Choroid plexus epithelial cell (primary cell): ENCODE measurements at regions not wholly inside any gene's neighbourhood (a gene's known extent, or its start where the extent isn't known, plus 50 kb on each side); places are given as distances from the start of the nearest gene placed in this dataset.
"Not testable (repeated sequence)": the region's sequence is repeated elsewhere in the genome, so short reads cannot be mapped to it uniquely, and the experiment has no call there.

Source experiments
- DNase-seq: peaks from one replicate; pipeline ENCODE4 v3.0.0-alpha.2; 2010; ENCODE audit warnings: low read depth
- H3K4me3 ChIP-seq: 2 replicates; pipeline ENCODE4 v1.5.1; 2011; ENCODE audit warnings: low read depth, mild to moderate bottlenecking, control low read depth, low read length, moderate library complexity
- TF ChIP-seq, protein P1 (sequence below): conservative IDR thresholded peaks from 2 replicates; pipeline ENCODE4 v1.5.1; 2011; ENCODE audit warnings: low read depth, mild to moderate bottlenecking, control low read depth, inconsistent platforms, low read length, moderate library complexity

GRCh38 chr11:87820011-87820410 lies 355.2 kb downstream of the RAB38 start:
- DNase-seq: no peak
- TF ChIP-seq, protein P1, sequence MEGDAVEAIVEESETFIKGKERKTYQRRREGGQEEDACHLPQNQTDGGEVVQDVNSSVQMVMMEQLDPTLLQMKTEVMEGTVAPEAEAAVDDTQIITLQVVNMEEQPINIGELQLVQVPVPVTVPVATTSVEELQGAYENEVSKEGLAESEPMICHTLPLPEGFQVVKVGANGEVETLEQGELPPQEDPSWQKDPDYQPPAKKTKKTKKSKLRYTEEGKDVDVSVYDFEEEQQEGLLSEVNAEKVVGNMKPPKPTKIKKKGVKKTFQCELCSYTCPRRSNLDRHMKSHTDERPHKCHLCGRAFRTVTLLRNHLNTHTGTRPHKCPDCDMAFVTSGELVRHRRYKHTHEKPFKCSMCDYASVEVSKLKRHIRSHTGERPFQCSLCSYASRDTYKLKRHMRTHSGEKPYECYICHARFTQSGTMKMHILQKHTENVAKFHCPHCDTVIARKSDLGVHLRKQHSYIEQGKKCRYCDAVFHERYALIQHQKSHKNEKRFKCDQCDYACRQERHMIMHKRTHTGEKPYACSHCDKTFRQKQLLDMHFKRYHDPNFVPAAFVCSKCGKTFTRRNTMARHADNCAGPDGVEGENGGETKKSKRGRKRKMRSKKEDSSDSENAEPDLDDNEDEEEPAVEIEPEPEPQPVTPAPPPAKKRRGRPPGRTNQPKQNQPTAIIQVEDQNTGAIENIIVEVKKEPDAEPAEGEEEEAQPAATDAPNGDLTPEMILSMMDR: no peak
- no peak overlapping the region for H3K4me3 ChIP-seq

GRCh38 chr11:87819151-87819550 lies 356.1 kb downstream of the RAB38 start:
- H3K4me3 ChIP-seq: no peak overlapping the region
- peak; percentile 1 for DNase-seq
- TF ChIP-seq, protein P1: no peak

DNA sequence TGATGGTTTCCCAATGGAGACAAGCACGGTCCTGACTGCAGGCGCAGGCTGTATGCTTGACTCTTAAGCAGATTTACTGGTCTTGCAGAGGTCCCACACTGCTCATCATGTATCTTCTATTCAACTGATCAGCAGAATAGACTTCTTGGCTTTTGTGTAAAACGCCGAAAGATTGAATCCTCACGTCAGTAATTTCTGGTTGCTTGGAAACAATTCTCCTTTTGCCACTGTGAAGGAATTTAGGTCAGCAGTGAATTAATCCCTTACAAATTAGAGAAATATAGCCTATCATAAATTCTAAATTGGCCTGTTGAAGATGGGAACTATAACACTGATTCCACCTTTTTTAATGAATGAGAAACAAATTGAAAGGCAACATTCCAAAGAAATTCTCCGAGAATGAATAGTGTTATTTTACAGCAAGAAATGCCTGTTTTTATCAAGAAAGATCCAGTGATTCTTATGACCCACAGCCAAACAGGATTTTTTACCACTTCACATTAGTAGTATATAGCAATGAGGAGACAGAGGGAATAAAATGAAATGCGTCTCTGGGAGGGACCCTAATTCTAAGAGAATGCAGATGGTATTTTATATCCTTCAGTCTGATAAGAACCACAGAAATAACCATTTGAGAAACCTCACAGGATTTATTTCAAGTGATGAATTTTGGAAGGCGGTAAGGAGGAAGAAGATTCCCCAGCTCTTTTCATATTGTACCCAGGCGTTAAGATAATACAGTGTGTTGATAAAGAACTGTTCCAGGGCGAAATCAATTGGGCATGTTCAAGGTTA lies 362.5 kb downstream of the RAB38 start:
- no peak for DNase-seq
- H3K4me3 ChIP-seq: no peak overlapping the region
- TF ChIP-seq, protein P1: no peak

GRCh38 chr11:87810486-87810885 lies 364.8 kb downstream of the RAB38 start:
- DNase-seq: no peak
- H3K4me3 ChIP-seq: no peak overlapping the region
- TF ChIP-seq, protein P1: no peak

- TF ChIP-seq, protein P1: no peak
- DNase-seq: no peak
Observed at GRCh38 chr11:87809256-87809655, 366.0 kb downstream of the RAB38 start.

DNA sequence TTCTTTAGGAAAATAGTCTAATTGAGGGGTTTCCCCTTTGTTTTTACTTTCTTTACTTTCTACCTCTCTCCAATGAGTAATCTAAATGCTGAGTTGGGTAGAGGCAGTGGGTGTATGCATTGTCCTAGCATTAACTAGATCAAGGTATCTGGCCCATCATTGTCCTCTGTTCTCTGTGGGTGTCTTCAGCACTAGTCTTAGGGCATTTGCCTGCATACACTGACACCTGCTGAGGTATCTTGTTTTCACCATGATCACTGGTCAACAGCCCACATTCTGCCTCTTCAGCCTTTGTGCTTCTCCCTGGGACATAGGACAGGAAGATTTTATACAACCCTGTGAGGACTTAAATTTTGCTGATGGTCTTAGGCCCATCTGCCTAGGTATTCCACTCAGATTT lies 371.1 kb downstream of the RAB38 start:
- DNase-seq: no peak
- no peak overlapping the region for H3K4me3 ChIP-seq
- TF ChIP-seq, protein P1: no peak

More at GRCh38 chr11:87809256-87809655, 366.0 kb downstream of the RAB38 start:
- no peak overlapping the region for H3K4me3 ChIP-seq

DNA sequence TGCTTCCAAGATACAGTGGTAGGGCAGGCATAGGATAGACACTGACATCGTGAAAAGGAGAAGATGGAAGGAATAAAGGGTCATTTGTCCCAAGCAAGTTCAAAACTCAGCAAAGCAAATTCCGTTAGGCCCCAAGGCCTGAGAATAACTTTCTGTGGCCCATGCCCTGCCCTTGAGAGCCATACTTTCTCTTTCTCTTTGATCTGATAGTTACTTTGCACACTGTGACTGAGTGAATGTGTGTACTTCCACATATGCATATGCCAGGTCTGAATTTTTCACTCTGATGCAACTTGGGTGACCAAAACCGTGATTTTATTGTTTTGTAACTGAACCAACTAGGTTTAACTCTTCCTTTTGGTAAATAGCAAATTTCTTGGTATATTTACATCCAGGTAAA lies 371.5 kb downstream of the RAB38 start:
- TF ChIP-seq, protein P1: no peak
- H3K4me3 ChIP-seq: no peak overlapping the region
- DNase-seq: no peak

DNA sequence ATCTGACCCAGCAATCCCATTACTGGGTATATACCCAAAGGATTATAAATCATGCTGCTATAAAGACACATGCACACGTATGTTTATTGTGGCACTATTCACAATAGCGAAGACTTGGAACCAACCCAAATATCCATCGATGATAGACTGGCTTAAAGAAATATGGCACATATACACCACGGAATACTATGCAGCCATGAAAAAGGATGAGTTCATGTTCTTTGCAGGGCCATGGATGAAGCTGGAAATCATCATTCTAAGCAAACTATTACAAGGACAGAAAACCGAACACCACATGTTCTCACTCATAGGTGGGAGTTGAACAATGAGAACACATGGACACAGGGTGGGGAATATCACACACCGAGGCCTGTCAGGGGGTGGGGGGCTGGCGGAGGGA lies 390.4 kb downstream of the RAB38 start:
- H3K4me3 ChIP-seq, DNase-seq: not testable (repeated sequence)
